GM18858 (cell line): ENCODE measurements at regions not wholly inside any gene's neighbourhood (a gene's known extent, or its start where the extent isn't known, plus 50 kb on each side); places are given as distances from the start of the nearest gene placed in this dataset.

Experiments
- ATAC-seq: cut with Tn5 transposase; IDR thresholded peaks from one replicate; pipeline ENCODE4 v1.9.1; 2021; ENCODE audit not compliant: unreplicated experiment

- no peak for ATAC-seq
These were observed 680.6 kb downstream of the ELAVL2 start for GRCh38 chr9:23145467-23145866.

DNA sequence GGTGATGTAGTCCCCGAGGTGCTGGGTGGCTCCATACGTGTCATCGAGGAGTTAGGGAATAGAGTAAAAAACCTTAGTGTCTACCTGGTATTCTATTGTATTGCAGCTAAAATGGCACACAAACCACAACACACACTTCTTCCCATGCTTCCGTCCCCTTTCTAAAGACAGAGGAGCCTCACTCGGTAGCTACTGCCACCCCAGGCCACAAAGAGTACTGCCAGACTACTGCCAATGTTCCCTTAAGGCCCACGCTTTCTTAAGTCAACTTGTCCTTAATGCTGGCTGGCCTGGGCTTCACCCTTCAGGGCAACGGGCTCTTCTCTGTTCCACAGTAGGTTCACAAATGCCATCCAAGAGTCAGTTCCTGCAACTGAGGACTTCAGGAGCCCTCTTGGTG lies 673.0 kb downstream of the ELAVL2 start:
- no peak for ATAC-seq

DNA sequence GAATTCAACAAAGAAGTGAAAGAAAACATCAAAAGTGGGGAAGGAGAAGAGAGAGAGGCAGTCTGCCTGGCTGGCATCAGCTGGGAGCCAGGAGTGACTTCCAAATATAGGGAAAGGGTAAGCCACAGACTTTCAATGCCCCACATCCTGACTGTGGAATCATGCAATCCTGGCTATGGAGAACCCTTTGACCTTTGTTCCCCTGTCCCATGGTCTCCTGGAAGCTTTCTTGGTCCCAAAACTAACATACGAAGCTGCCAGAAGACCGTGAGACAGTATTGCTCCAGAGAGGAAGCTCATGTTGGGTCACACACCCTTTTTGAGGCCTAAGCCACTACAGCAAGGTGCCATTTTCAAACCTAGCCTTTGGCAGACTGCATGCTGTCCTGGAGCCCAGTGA lies 665.5 kb downstream of the ELAVL2 start:
- ATAC-seq: no peak

GRCh38 chr9:23160952-23161469 lies 665.0 kb downstream of the ELAVL2 start:
- no peak for ATAC-seq

GRCh38 chr9:23162789-23163188 lies 663.3 kb downstream of the ELAVL2 start:
- no peak for ATAC-seq

- no peak for ATAC-seq
These were observed 654.6 kb downstream of the ELAVL2 start for GRCh38 chr9:23171479-23171878.

- no peak for ATAC-seq
These were observed 653.8 kb downstream of the ELAVL2 start for GRCh38 chr9:23172206-23172605.

DNA sequence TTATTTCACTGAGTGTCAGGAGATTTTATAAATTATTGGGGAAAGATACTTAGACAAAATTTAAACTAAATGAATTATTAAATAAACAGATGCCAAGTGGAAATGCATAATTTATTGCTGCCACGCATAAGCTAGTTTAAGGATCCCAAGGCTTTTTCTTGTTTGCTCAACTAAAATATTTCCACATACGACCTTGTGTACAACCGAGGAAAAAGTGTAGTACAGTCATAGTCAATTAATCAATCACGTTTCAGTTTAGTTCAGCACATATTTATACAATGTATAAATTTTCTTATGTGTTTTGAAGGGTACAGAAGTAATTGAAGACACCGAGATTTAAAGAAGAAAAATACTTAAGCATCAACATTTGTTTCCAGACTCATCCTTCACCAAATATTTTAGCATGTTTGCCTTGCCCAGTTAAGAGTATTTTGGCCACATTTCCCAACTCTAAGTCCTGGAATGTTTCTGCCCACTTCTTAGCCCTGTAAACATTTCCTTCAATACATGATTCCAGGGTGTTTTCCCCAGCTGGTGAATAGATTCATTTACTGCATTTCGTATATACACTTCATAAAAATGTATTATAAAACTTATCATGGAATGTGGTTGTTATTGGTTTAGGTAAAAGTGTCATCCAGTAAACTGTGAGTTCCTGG lies 652.9 kb downstream of the ELAVL2 start:
- ATAC-seq: no peak

- ATAC-seq: no peak
These were observed 631.8 kb downstream of the ELAVL2 start for GRCh38 chr9:23194281-23194680.

DNA sequence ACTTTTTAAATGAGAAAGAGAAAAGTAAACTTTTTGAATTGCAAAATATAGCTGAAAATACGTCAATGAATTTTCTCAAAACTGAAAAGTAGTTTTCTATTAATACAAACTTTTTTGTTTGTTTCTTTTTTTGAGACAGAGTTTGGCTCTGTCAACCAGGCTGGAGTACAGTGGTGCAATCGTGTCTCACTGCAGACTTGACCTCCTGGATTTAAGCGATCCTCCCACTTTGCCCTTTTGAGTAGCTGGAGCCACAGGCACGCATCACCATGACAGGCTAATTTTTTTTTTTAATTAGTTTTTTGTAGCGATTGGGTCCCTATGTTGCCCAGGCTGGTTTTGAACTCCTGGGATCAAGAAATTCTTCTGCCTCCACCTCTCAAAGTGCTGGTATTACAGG lies 610.4 kb downstream of the ELAVL2 start:
- ATAC-seq: no peak

- ATAC-seq: no peak
These were observed 606.6 kb downstream of the ELAVL2 start for GRCh38 chr9:23219471-23219870.

- no peak for ATAC-seq
These were observed 605.9 kb downstream of the ELAVL2 start for GRCh38 chr9:23220171-23220570.

DNA sequence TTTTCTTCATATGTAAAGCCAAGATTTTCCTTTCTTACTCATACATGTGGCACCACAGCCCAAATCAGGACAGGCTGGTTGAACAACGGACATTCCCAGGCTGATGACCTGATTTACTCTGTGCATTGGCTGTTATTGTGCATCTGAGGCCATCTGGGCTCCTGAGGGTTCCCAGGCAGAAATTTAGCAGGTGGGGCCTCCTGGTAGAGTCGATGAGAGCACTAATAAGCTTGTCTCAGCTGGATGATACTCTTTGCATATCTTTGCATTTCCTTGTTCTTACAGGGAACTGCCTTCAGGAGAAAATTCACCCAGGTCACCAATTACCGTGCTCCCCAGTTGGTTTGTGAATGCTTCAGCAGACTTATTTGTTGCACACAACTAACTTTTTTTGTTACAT lies 605.1 kb downstream of the ELAVL2 start:
- no peak for ATAC-seq

DNA sequence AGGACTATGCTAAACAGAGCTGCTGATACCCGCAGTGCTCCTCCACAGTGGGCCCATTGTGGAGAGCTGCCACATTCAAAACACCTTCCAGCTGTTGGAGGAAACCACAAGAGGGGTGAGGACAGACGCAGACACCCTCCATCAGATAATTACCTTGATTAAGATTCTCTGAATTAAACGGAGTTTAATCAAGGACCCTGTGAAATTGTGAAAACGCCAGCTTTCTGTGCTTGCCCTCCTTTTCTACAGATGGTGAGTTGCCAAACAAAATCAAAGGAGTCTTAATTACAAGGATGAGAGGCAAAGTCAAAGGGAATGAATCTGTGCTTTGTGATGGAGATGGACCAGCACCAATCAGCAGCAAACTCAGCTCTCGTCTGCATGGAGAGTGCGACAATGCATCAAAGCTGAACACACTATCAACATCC lies 596.1 kb downstream of the ELAVL2 start:
- no peak for ATAC-seq

GRCh38 chr9:23232831-23233230 lies 593.2 kb downstream of the ELAVL2 start:
- ATAC-seq: no peak

- ATAC-seq: no peak
These were observed 582.5 kb downstream of the ELAVL2 start for GRCh38 chr9:23243523-23243922.

DNA sequence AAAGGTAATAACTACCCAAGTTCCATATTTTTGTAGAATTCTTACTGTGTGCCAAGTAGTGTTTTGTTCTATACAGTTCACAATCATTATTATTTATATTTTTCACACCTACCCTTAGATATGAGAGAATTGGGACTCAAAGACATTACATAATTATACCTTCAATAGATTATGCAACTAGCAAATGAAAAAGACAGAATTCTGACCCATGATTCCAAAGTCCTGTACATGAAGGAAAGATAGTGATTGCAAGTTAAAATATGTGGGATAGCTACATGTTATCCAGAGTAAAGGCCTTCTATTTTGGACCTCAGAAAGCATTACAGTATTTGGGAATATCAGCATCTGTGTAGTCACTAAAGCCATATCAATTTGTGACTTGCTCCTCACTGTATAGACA lies 581.0 kb downstream of the ELAVL2 start:
- ATAC-seq: no peak

DNA sequence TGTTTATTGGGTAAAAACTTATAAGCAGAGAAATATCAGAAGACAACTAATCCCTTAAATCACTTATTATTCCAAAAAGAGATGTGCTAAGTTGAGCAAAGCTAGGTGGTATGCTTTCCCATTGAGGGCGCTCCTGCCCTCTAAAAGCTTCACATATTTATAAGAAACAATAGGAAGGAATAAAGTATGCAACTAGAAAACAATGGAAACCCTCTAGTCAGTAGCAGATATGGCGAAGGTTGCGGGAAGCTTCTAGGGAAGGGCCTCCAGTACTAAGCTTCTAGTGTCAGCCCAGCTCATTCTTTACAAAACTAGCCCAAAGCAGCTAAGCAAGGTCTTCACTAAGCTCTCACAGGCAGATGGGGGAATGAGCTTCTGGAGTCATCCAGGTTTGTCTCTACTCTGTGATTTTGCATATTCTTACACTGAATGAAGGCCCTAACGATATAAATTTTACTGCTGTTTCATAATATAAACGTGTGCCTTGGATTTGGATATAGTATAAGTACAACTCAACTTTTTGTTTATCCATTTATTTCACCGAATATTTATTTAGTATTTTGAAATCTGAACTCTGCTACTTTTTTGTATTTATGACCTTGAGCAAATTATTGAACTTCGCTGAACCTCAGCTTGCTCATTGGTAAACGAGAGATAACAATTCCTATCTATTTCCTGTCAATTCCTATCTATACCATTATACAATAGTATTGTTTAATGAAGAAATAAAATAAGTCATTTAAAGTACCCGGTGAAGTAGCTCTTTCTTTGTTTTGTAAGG lies 571.4 kb downstream of the ELAVL2 start:
- ATAC-seq: no peak

- no peak for ATAC-seq
These were observed 570.7 kb downstream of the ELAVL2 start for GRCh38 chr9:23255346-23255745.

GRCh38 chr9:23258569-23258968 lies 567.5 kb downstream of the ELAVL2 start:
- no peak for ATAC-seq

DNA sequence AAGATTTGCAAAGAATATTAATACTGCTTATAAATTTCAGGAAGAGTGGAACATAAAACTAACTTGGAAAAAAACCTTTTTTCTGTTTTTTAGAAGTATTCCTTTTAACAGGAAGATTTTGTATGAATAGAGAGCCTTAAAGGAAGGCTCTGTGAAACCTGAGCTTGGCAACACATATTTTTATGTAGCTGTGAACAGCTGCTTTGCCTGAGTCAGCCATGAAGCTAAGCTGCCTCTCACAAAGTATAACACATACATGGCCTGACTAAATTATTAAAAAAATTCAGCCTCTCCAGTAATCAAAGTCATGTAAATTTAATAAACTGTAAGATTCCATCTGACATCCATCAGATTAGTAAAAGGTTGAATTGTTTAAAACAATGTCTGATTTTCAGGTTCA lies 547.5 kb downstream of the ELAVL2 start:
- ATAC-seq: no peak

- ATAC-seq: no peak
These were observed 538.6 kb downstream of the ELAVL2 start for GRCh38 chr9:23287390-23287789.
